Neural cell (in vitro differentiated cells): ENCODE measurements at regions not wholly inside any gene's neighbourhood (a gene's known extent, or its start where the extent isn't known, plus 50 kb on each side); places are given as distances from the start of the nearest gene placed in this dataset.
A peak's percentile ranks its signal among the peaks of the same experiment; 100 is the strongest.

Experiments
- CTCF ChIP-seq: fragments of 450-650 bp; IDR thresholded peaks from 2 replicates; pipeline ENCODE4 v1.5.1; 2014; ENCODE audit warnings: antibody characterized with exemption, mild to moderate bottlenecking, moderate library complexity; ENCODE audit not compliant: poor library complexity, severe bottlenecking
- EP300 ChIP-seq: fragments of 450-650 bp; conservative IDR thresholded peaks from 2 replicates; pipeline ENCODE4 v1.6.1; 2014; ENCODE audit warnings: antibody characterized with exemption, mild to moderate bottlenecking, moderate library complexity; ENCODE audit not compliant: poor library complexity, severe bottlenecking
- MXI1 ChIP-seq: fragments of 450-650 bp; conservative IDR thresholded peaks from 2 replicates; pipeline ENCODE4 v1.6.1; 2014; ENCODE audit warnings: antibody characterized with exemption, mild to moderate bottlenecking; ENCODE audit not compliant: poor library complexity, severe bottlenecking
- POLR2AphosphoS5 ChIP-seq: IDR thresholded peaks from 2 replicates; pipeline ENCODE4 v1.6.1; 2012
- REST ChIP-seq: IDR thresholded peaks from 2 replicates; pipeline ENCODE4 v1.6.1; 2012; ENCODE audit warnings: borderline replicate concordance

- TF ChIP-seq EP300 (no peak), REST (no peak), CTCF (peak; percentile 39), POLR2AphosphoS5 (no peak), MXI1 (no peak)
Measured at GRCh38 chr22:26822313-26822712, 164.9 kb downstream of the MIAT start.
